NCI-H82 (cell line): ENCODE measurements at regions not wholly inside any gene's neighbourhood (a gene's known extent, or its start where the extent isn't known, plus 50 kb on each side); places are given as distances from the start of the nearest gene placed in this dataset.

Source experiments
- DNase-seq: peaks from one replicate; lab custom pipeline; 2025; lab: John Stamatoyannopoulos, UW

DNA sequence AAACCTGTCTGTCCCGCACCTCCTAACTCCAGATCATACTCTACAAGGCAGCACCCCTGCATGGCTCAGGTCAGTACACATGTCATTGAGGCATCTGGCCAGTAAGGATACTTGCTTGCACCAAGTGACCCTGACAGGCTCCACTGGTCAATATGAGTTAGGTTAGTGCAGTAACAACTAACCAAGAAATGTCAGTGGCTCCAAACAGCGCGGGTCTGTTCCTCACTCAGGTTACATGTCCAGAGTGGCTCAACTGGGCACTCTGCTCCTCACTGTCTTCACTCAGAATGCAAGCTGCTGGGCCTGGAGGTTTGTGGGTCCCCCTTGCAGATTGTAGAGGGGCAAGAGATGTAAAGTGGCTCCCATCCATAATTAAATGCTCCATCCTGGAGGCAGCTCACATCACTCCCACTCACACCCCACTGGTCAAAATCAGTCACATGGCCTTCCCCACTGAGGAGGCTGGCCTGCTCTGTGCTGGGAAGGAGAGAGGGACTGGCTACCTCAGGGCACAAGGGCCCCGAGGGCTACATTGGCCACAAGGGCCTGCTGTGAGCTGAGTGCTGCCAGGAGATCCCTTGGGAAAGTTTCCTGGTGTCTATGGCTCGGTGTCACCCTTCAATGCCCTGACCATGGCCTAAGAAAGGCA is 109.1 kb upstream of the GDF10 start:
- no peak for DNase-seq

GRCh38 chr10:47192273-47192672 is 107.7 kb upstream of the GDF10 start:
- no peak for DNase-seq

- no peak for DNase-seq
Measured at GRCh38 chr10:47193666-47194065, 106.3 kb upstream of the GDF10 start.

DNA sequence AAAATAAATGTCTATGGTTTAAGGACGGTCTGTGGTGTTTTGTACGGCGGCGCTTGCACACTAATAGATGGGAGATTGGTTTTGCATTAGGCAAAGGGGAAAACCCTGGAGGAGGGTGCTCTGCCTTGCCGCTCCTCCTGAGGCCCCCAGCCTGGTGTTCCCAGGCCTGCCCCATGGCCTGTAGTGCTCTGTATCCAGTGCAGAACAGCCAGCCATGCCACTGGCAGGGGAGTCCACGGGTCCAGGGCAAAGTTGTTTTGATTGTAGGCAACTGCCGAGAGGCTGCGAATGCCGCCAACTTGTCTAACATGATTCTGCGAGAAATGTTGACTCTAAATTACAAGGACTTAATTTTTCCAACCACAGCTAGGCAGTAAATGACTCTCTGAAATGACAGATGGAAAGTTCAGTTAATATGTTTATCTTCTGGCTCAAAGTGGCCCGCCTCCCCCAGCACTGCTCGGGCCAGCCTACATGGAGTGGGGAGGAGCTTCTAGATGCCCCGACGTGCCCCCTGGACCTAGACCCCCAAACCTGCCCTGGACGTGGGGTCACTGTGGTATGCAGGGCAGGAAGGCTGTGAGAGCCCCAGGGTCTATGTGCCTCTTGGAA is 104.6 kb upstream of the GDF10 start:
- DNase-seq = peak; percentile 34

- no peak for DNase-seq
Measured at GRCh38 chr10:47196691-47197090, 103.3 kb upstream of the GDF10 start.

- no peak for DNase-seq
Measured at GRCh38 chr10:47198221-47198620, 101.8 kb upstream of the GDF10 start.

DNA sequence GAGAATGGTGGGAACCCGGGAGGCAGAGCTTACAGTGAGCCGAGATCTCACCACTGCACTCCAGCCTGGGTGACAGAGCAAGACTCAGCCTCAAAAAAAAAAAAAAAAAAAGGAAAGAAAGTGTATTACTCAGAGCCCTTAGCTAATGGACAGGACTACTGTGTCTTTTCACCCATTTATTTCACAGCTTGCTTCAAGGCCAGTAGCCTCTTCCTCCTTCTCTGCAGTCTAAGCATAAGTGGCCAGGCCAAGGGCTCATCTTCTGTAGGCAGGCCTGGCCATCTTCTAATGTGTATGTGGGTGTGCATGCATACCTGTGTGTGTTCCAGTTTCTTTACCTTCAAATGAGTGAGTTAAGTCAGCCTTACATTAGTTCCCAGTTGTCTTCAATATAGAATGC is 94.8 kb upstream of the GDF10 start:
- DNase-seq = no peak

DNA sequence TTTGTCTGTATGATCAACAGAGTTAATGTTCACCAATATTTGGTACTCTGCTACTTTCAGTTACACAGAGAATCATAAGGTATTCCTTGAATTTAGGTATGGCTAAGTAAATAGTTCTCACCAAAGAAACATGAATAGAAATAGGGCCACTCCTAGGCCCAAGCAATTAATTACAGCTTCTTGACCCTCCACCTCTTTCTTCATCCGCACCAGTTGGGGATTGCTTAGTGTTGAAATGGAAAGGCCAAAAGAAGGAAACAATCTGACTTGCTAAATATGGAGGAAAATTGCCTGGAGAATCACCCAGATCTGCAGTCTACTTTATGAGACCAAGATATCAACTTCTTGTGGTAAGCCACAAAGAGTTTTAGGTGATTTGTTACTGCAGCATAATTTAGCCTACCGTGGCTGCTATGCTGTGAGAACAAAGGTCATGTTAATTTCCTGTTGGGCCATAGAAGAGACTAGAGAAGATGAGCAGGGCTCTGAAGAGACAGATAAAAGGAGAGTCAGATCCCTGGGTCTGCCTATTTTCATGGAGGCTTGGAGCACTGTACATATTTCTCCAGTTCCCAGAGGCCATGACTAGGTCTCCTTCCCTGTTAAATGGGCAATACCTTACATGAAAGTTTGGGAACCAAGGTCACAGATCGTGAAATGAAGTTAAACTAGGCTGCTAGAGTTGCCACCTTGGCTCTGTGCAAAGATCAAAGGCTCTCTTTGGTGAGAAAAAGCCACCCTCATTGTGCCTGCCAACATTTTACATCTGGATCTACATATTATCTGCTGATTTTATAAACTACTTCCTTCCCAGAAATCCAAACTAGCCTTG is 93.3 kb upstream of the GDF10 start:
- no peak for DNase-seq

DNA sequence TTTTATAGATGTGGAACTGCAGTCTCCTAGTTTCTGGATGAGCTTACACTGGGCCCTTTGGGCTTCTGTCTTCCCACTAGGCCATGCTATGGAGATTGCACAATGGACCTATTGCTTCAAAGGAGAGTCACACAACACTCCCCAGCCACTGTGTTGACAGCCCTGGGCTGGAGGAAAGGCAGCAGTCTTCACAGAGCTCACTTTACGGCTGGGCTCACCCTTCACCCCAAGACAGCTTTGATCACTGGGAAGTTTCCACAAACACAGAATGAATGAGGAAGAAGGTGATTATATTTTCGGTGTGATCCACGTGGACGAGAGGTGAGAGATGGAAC is 92.7 kb upstream of the GDF10 start:
- DNase-seq = no peak

DNA sequence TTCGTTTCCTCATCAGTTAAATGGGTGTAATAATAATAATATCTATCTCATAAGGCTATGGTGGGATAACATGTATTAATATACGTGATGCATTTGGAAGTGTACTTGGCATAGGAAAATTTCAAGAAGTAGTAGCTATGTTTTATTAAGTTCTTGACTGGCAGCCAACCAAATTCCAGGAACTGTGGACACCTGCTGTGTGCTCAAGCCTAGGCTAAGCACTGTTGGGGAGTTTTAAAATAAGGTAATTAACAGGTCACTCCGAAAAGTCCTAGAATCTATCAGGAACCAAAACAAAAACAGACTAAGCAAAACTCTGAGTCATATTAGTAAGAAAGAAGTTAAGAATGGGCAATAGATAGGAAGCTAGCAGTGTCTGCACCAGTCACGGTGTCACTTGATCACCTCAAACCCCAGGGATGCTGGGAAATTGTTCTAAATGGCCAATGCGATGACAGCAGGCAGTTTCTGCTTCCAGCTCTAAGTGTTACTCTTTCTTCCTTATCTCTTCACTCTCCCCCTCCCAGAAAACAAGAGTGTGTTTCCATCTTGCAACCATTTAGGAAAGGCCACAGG is 92.0 kb upstream of the GDF10 start:
- no peak for DNase-seq

DNA sequence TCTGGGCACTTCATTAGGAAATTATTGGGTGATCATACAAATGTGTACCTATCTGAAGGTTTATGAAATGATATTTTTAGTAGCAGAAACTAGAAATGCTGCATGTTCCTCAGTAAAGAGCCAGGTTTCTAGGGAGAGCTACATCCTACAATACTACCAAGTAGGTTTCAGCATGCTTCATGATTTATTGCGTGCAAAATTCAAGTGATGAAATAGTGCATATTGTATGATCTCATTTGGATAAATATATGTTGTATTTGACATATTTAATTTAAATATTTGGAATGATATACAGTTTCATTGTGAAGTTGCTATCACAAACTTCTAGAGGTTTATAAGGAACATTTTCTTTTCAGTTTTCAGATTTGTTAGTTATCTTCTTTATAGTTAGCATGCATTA is 90.5 kb upstream of the GDF10 start:
- no peak for DNase-seq

DNA sequence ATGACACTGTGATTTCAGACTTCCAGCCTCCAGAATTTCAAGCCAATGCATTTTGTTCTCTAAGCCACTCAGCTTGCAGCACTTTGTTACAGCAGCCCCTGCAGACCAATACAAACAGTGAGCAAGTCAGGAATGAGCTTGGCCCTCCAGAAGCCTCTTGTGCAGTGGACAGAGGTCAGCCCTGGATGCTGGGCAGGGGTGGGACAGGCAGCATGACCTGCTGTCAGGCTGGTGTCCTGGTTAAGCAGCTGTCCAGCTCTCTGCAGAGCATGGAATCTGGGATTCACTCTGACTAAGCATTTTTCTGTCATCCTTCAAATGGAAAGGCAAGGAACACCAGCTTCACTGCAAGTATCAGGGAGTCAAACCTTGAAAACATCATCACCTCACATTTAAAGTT is 85.5 kb upstream of the GDF10 start:
- DNase-seq = no peak

DNA sequence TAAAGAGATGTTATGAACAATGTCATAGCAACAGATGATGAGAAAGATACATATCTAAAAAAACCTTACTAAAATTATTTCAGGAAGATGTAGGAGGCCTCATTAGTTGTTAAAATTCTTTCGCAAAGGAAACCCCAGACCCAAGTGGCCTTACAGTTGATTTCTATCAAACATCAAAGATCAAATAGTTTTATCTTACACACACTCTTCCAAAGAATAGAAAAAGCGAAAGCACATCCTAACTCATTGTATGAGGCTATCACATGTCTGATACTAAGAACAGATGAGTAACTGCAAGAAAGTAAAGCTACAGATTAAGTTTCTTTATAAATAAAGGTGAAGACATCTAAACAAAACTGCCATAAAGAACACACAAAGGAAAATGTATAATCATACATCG is 82.9 kb upstream of the GDF10 start:
- no peak for DNase-seq

GRCh38 chr10:47218803-47219202 is 81.2 kb upstream of the GDF10 start:
- no peak for DNase-seq

GRCh38 chr10:47222461-47222860 is 77.5 kb upstream of the GDF10 start:
- no peak for DNase-seq

- no peak for DNase-seq
Measured at GRCh38 chr10:47223236-47223635, 76.8 kb upstream of the GDF10 start.

- no peak for DNase-seq
Measured at GRCh38 chr10:47224546-47225218, 75.3 kb upstream of the GDF10 start.

DNA sequence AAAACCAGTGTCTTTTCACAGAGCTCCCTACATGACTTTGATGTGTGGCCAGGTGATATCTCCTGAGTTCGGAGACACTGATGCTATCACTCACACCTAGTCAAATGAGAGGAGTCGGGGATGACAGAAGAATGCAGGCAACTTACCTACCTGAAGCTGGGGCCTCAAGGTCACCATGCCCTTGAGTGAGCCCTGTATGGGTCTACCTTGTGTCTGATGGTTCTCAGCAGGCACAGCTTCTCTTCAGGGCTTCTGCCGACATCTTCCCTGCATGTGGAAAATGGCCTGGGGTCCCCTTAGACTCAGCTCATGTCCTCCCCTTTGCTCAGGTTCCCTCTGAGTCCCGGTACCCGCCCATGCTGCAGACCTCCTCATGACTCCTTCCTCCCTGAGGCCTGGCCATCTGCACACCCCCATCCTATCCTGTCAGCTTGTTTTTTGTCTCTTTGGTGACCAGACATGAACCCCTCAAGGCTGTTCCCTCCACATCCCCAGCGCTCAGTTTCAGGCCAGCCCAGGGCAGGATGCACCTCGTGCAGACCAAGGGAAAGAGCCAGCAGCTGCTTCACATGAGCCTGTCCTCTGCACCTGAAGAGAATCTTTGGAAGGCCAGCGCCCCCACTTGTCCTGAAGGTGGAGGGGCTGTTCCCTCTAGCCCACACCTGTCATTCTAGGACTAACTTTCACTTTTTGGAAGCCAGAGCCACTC is 74.6 kb upstream of the GDF10 start:
- no peak for DNase-seq

DNA sequence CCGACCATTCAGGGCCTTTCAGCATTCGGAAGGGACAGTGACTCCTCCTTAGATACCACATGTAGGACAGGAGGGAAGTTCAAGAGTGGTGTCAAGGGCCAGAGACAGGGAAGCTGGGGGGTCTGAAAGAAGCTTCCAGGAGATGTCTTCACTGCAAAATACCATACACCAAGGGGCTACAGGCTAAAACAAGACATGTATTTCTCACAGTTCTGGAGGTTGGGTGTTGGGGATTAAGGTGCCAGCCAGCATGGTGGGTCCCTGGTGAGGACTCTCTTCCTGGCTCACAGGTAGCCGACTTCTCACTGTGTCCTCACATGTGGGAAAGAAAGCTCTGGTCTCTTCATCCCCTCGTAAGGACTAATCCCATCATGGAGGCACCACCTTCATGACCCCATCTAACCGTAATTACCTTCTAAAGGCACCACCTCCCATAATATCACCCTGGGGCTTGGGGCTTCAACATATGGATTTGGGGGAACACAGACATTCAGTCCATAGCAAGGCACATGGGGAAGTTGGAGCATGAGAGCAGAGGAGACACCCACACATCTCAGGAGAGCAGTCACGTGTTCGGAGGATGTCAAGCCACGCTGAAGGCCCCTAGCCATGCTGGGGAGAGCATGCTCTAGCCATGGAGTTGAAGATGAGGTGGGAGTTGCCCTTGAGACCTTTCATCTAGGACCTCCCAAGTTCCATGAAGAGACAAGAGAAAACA is 73.9 kb upstream of the GDF10 start:
- DNase-seq = no peak

- DNase-seq = no peak
Measured at GRCh38 chr10:47230482-47230881, 69.5 kb upstream of the GDF10 start.

- DNase-seq = no peak
Measured at GRCh38 chr10:47230957-47231356, 69.0 kb upstream of the GDF10 start.
